Fibroblast of lung (primary cell): ENCODE measurements at regions not wholly inside any gene's neighbourhood (a gene's known extent, or its start where the extent isn't known, plus 50 kb on each side); places are given as distances from the start of the nearest gene placed in this dataset.

Experiments used
- DNase-seq, 2 donors: peaks; one replicate each; pipeline versions ENCODE4 v3.0.0 to v3.0.0-alpha.2; 2010; ENCODE audit warnings: low read depth in 2 of 2
- H2AFZ ChIP-seq: 2 replicates; pipeline ENCODE4 v1.5.1; 2012; ENCODE audit warnings: low read length, control low read depth, inconsistent platforms
- H3K27ac ChIP-seq: 2 replicates; pipeline ENCODE4 v1.5.1; 2011; ENCODE audit warnings: low read length, control low read depth; ENCODE audit not compliant: insufficient read depth
- H3K27me3 ChIP-seq: 2 replicates; pipeline ENCODE4 v1.5.1; 2011; ENCODE audit warnings: mild to moderate bottlenecking, low read length; ENCODE audit not compliant: control insufficient read depth, insufficient read depth
- H3K36me3 ChIP-seq: 2 replicates; pipeline ENCODE4 v1.5.1; 2011; ENCODE audit warnings: low read length; ENCODE audit not compliant: control insufficient read depth, insufficient read depth
- H3K4me1 ChIP-seq: 2 replicates; pipeline ENCODE4 v1.5.1; 2011; ENCODE audit warnings: low read length; ENCODE audit not compliant: control insufficient read depth, insufficient read depth; ENCODE audit errors: extremely low read depth
- H3K4me2 ChIP-seq: 2 replicates; pipeline ENCODE4 v1.5.1; 2011; ENCODE audit warnings: low read length, control low read depth; ENCODE audit not compliant: insufficient read depth; ENCODE audit errors: extremely low read depth
- H3K4me3 ChIP-seq, 4 experiments: fragments of 200-600 bp in 1 of 4; sonication (generic) in 1 of 4; replicated peaks in 1 of 4; 2 replicates each; pipeline ENCODE4 v1.5.1; 2011 to 2016; ENCODE audit warnings: low read length in 4 of 4, low read depth in 3 of 4, mild to moderate bottlenecking in 3 of 4, control low read depth in 2 of 4, inconsistent platforms in 1 of 4, mixed read lengths in 1 of 4; ENCODE audit not compliant: insufficient read depth in 1 of 4; ENCODE audit errors: control extremely low read depth in 1 of 4
- H3K79me2 ChIP-seq: 2 replicates; pipeline ENCODE4 v1.5.1; 2012; ENCODE audit warnings: mild to moderate bottlenecking, low read length, inconsistent platforms; ENCODE audit not compliant: control insufficient read depth, insufficient read depth
- H3K9ac ChIP-seq: 2 replicates; pipeline ENCODE4 v1.5.1; 2011; ENCODE audit warnings: mild to moderate bottlenecking, low read length, control low read depth; ENCODE audit not compliant: insufficient read depth
- H3K9me3 ChIP-seq: 2 replicates; pipeline ENCODE4 v1.5.1; 2012; ENCODE audit warnings: low read depth, low read length; ENCODE audit not compliant: control insufficient read depth, insufficient read depth
- H4K20me1 ChIP-seq: 2 replicates; pipeline ENCODE4 v1.5.1; 2011; ENCODE audit warnings: low read length; ENCODE audit not compliant: control insufficient read depth, insufficient read depth; ENCODE audit errors: extremely low read depth
- EZH2 ChIP-seq: IDR thresholded peaks from 2 replicates; pipeline ENCODE4 v1.5.1; 2012; ENCODE audit warnings: low read length, control low read depth, mild to moderate bottlenecking; ENCODE audit errors: missing control alignments
- TF ChIP-seq, protein P1 (sequence below), 2 donors: IDR thresholded peaks in 1 of 2; conservative IDR thresholded peaks in 1 of 2; 1 replicate in 1 of 2; 2 replicates in 1 of 2; pipeline ENCODE4 v1.5.1; 2011 to 2012; ENCODE audit warnings: low read length in 2 of 2, control low read depth in 1 of 2, inconsistent platforms in 1 of 2, low read depth in 1 of 2, mild to moderate bottlenecking in 1 of 2

DNA sequence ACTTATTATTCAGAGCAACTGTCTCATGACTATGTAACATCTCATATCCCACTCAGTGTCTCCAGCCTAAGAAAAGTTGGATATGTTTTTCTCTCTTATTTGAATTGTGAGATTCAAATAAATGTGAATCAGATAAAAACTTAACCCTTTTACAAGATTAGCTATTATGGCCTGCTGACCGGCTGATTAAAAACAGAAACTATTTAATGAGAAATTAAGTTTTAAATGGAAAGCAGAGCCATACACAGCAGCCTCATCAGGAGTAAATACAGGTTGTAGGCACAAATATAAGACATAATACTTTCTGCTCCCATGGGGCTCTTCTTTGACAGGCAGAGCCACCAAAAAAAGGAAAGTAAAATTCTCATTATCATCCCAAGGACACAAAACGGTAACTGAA is 307.0 kb upstream of the PRMT6 start:
- no peak for DNase-seq
- Histone ChIP-seq H3K4me3 (no peak overlapping the region), H3K27ac (no peak overlapping the region), H3K79me2 (no peaks in the 10 kb centered on the region), H3K9ac (no peak overlapping the region), H3K36me3 (no peaks in the 10 kb centered on the region), H3K4me2 (no peak overlapping the region), H3K4me1 (no peaks in the 10 kb centered on the region), H4K20me1 (no peaks in the 10 kb centered on the region), H3K27me3 (no peaks in the 10 kb centered on the region), H2AFZ (no peak overlapping the region), H3K9me3 (no peaks in the 10 kb centered on the region)
- TF ChIP-seq, protein P1, sequence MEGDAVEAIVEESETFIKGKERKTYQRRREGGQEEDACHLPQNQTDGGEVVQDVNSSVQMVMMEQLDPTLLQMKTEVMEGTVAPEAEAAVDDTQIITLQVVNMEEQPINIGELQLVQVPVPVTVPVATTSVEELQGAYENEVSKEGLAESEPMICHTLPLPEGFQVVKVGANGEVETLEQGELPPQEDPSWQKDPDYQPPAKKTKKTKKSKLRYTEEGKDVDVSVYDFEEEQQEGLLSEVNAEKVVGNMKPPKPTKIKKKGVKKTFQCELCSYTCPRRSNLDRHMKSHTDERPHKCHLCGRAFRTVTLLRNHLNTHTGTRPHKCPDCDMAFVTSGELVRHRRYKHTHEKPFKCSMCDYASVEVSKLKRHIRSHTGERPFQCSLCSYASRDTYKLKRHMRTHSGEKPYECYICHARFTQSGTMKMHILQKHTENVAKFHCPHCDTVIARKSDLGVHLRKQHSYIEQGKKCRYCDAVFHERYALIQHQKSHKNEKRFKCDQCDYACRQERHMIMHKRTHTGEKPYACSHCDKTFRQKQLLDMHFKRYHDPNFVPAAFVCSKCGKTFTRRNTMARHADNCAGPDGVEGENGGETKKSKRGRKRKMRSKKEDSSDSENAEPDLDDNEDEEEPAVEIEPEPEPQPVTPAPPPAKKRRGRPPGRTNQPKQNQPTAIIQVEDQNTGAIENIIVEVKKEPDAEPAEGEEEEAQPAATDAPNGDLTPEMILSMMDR (conservative IDR thresholded peaks at IDR 0.05 in 1 of 2, IDR thresholded peaks at IDR 0.05 in 1 of 2; ENCODE audit: low read depth in 1 of 2, low read length in 2 of 2): no peak
- no peak for TF ChIP-seq EZH2

DNA sequence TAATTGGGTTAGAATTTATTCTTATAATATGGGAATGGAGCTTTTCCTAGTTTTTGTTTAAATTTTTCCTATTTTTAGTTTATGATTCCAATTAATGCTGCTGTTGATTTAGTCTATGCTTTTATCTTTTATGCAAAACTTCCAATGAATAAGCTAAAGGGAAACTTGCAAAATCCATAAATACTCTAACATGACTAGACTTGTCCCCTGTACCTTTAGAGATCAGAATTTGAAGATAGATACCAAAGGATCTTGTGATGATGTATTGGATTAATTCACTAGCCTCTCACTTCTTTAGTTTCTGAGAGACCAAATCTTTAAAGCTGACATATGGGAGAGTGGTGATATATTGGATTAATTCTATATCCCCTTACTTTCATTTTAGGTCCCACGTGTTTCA is 306.6 kb upstream of the PRMT6 start:
- Histone ChIP-seq H3K79me2 (no peaks in the 10 kb centered on the region), H3K4me3 (no peak overlapping the region), H3K36me3 (no peaks in the 10 kb centered on the region), H3K4me2 (no peak overlapping the region), H3K27ac (no peak overlapping the region), H2AFZ (no peak overlapping the region), H4K20me1 (no peaks in the 10 kb centered on the region), H3K9me3 (no peaks in the 10 kb centered on the region), H3K9ac (no peak overlapping the region), H3K4me1 (no peaks in the 10 kb centered on the region), H3K27me3 (no peaks in the 10 kb centered on the region)
- TF ChIP-seq, protein P1 (conservative IDR thresholded peaks at IDR 0.05 in 1 of 2, IDR thresholded peaks at IDR 0.05 in 1 of 2; ENCODE audit: low read depth in 1 of 2, low read length in 2 of 2): no peak
- no peak for TF ChIP-seq EZH2
- no peak for DNase-seq

DNA sequence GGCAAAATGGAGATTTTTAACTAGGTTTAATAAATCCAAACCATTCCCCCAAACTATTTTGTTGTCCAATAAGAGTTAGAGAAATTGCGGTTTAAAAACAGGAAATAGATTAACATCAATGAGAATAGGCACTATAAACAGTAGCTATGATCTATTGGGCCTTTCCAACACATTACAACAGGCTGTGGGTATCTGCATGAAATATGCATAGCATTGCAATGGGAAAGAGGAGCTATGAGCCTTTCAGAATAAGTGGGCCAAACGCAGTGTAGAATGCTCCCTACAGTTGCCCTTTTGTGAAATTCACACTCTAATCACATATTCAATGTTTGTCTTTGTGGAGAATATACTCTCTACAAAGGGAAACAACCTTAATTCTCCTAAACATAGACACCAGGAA is 305.5 kb upstream of the PRMT6 start:
- H2AFZ ChIP-seq: no peak overlapping the region
- H3K9ac ChIP-seq: no peak overlapping the region
- TF ChIP-seq, protein P1 (conservative IDR thresholded peaks at IDR 0.05 in 1 of 2, IDR thresholded peaks at IDR 0.05 in 1 of 2; ENCODE audit: low read depth in 1 of 2, low read length in 2 of 2): no peak
- TF ChIP-seq EZH2: no peak
- no peaks in the 10 kb centered on the region for H3K27me3 ChIP-seq
- no peaks in the 10 kb centered on the region for H3K36me3 ChIP-seq
- H3K9me3 ChIP-seq: no peaks in the 10 kb centered on the region
- H3K4me3 ChIP-seq: no peak overlapping the region
- H4K20me1 ChIP-seq: no peaks in the 10 kb centered on the region
- no peaks in the 10 kb centered on the region for H3K79me2 ChIP-seq
- H3K27ac ChIP-seq: no peak overlapping the region
- no peaks in the 10 kb centered on the region for H3K4me1 ChIP-seq
- no peak for DNase-seq
- no peak overlapping the region for H3K4me2 ChIP-seq
